Activated CD4-positive, alpha-beta memory T cell treated with anti-CD3 and anti-CD28 coated beads for 36 hours (primary cell): ENCODE measurements at regions not wholly inside any gene's neighbourhood (a gene's known extent, or its start where the extent isn't known, plus 50 kb on each side); places are given as distances from the start of the nearest gene placed in this dataset.

Experiments used
- CTCF ChIA-PET: fragments of 350-600 bp; sonication (Branson Sonifier 250); formaldehyde crosslinking; loops from one replicate; lab custom pipeline; 2021; ENCODE audit warnings: antibody characterized with exemption, inconsistent platforms; lab: Charles Lee
- POLR2A ChIA-PET: fragments of 350-600 bp; sonication (Branson Sonifier 250); formaldehyde crosslinking; loops from one replicate; lab custom pipeline; 2021; ENCODE audit warnings: antibody characterized with exemption; lab: Charles Lee
- DNase-seq: peaks from one replicate; pipeline ENCODE4 v3.0.0-alpha.2; 2020
- H3K27ac Mint-ChIP-seq: one replicate; pipeline ENCODE4 v1.8.0; 2021; ENCODE audit warnings: mixed read lengths
- H3K27me3 Mint-ChIP-seq: one replicate; pipeline ENCODE4 v1.8.0; 2021; ENCODE audit warnings: mixed read lengths
- H3K36me3 Mint-ChIP-seq: one replicate; pipeline ENCODE4 v1.8.0; 2021; ENCODE audit warnings: mixed read lengths
- H3K4me1 Mint-ChIP-seq: one replicate; pipeline ENCODE4 v1.8.0; 2021; ENCODE audit warnings: low read depth, mixed read lengths
- H3K4me3 Mint-ChIP-seq: one replicate; pipeline ENCODE4 v1.8.0; 2021; ENCODE audit warnings: mild to moderate bottlenecking, mixed read lengths
- H3K9me3 Mint-ChIP-seq: one replicate; pipeline ENCODE4 v1.8.0; 2021; ENCODE audit warnings: mixed read lengths
- intact Hi-C: fragments of 100-400 bp; cut with micrococcal nuclease; formaldehyde crosslinking; loops from one replicate; pipeline ENCODE4 v1.15.1; 2023

- POLR2A ChIA-PET, result no interaction called here
- intact Hi-C loops, result no loop called here
Observed at GRCh38 chr6:163777716-163778115, 363.2 kb downstream of the QKI start.

GRCh38 chr6:163776906-163777686 is 362.6 kb downstream of the QKI start:
- DNase-seq, result no peak
- Mint-ChIP-seq H3K4me3 (no peak overlapping the region), H3K9me3 (no peaks in the 10 kb centered on the region), H3K27me3 (peaks cover 2% of the 10 kb centered on the region), H3K4me1 (no peaks in the 10 kb centered on the region), H3K36me3 (no peaks in the 10 kb centered on the region), H3K27ac (no peak overlapping the region)
- POLR2A ChIA-PET, result no interaction called here
- intact Hi-C loops, result no loop called here
- CTCF ChIA-PET, result no interaction called here

More at GRCh38 chr6:163777716-163778115, 363.2 kb downstream of the QKI start:
- Mint-ChIP-seq H3K27me3 (peaks cover 2% of the 10 kb centered on the region), H3K9me3 (no peaks in the 10 kb centered on the region), H3K4me1 (no peaks in the 10 kb centered on the region), H3K27ac (no peak overlapping the region), H3K4me3 (no peak overlapping the region), H3K36me3 (no peaks in the 10 kb centered on the region)
- CTCF ChIA-PET, result no interaction called here
- no peak for DNase-seq

- H3K4me3 Mint-ChIP-seq, result no peak overlapping the region
- CTCF ChIA-PET, result no interaction called here
- DNase-seq, result no peak
- no peaks in the 10 kb centered on the region for H3K36me3 Mint-ChIP-seq
- no peaks in the 10 kb centered on the region for H3K4me1 Mint-ChIP-seq
- H3K27ac Mint-ChIP-seq, result no peak overlapping the region
- peaks cover 2% of the 10 kb centered on the region for H3K27me3 Mint-ChIP-seq
- POLR2A ChIA-PET, result no interaction called here
- intact Hi-C loops, result no loop called here
- H3K9me3 Mint-ChIP-seq, result no peaks in the 10 kb centered on the region
Observed at GRCh38 chr6:163776196-163776905, 361.8 kb downstream of the QKI start.

GRCh38 chr6:163775313-163775712 is 360.8 kb downstream of the QKI start:
- Mint-ChIP-seq H3K27ac (no peak overlapping the region), H3K4me3 (no peak overlapping the region), H3K36me3 (no peaks in the 10 kb centered on the region), H3K27me3 (peaks cover 2% of the 10 kb centered on the region), H3K4me1 (no peaks in the 10 kb centered on the region), H3K9me3 (no peaks in the 10 kb centered on the region)
- ChIA-PET POLR2A (no interaction called here), CTCF (no interaction called here)
- intact Hi-C loops, result no loop called here
- no peak for DNase-seq

- Mint-ChIP-seq H3K36me3 (no peaks in the 10 kb centered on the region), H3K9me3 (no peaks in the 10 kb centered on the region), H3K27me3 (peaks cover 1% of the 10 kb centered on the region), H3K4me1 (no peaks in the 10 kb centered on the region), H3K27ac (no peak overlapping the region), H3K4me3 (no peak overlapping the region)
- DNase-seq, result no peak
- intact Hi-C loops, result no loop called here
- CTCF ChIA-PET, result no interaction called here
- POLR2A ChIA-PET, result no interaction called here
Observed at GRCh38 chr6:163774485-163774884, 360.0 kb downstream of the QKI start.

DNA sequence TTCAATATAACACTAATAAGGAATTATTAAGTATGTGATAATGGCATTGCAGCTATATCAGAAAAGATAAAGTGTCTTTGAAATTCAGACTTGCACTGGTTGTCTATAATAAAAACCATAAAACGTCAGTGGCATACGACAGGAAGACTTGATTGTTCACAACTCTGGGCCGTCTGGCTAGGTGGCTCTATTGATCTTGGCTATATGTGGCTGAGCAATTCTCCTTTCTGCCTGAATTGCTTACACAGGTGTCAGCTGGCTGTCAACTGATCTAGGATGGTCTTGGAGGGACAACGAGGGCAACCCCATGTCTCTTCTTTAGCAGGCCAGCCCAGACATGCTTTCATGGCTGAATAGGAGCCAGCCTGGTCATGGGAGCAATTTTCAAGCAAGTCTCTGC is 359.1 kb downstream of the QKI start:
- CTCF ChIA-PET, result no interaction called here
- peaks cover 1% of the 10 kb centered on the region for H3K27me3 Mint-ChIP-seq
- no peaks in the 10 kb centered on the region for H3K36me3 Mint-ChIP-seq
- intact Hi-C loops, result no loop called here
- POLR2A ChIA-PET, result no interaction called here
- no peak overlapping the region for H3K27ac Mint-ChIP-seq
- H3K4me3 Mint-ChIP-seq, result no peak overlapping the region
- no peaks in the 10 kb centered on the region for H3K9me3 Mint-ChIP-seq
- H3K4me1 Mint-ChIP-seq, result no peaks in the 10 kb centered on the region
- no peak for DNase-seq

DNA sequence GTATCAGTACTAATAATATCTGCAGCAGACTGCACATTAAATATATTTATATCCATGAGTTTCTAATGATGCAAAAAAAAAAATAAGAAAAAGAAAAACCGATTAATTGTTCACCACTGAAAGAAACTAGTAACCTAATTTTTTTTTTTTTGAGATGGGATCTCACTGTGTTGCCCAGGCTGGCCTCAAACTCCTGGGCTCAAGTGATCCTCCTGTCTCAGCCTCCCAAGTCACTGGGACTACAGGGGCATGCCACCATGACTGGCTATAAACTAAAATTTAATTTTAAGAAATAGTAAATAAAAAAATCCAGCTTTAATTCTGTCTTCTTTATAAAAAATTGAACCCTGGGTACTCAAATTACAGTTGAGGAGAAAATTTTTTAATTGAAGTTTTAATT is 358.2 kb downstream of the QKI start:
- intact Hi-C loops, result no loop called here
- Mint-ChIP-seq H3K36me3 (no peaks in the 10 kb centered on the region), H3K27me3 (peaks cover 3% of the 10 kb centered on the region), H3K4me3 (no peak overlapping the region), H3K27ac (no peak overlapping the region), H3K4me1 (no peaks in the 10 kb centered on the region), H3K9me3 (no peaks in the 10 kb centered on the region)
- CTCF ChIA-PET, result no interaction called here
- no peak for DNase-seq
- POLR2A ChIA-PET, result no interaction called here

DNA sequence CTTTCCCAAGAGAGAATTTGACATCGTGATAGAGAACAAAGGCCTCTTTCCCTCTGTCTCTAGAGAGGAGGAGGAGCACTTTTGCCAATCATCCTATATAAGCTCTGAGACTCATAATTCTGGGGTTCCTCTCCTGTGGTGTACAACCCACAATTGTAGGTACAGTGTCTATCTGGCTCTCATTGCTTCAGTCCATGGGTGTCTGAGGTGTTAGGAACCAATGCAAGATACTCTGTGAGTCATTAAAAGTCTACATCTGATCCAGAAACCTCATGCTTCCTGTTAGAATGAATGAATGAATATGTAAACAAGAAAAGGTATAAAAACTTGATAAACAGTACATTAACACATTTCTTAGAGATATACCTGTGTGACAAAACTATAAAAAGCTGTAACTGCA is 356.7 kb downstream of the QKI start:
- intact Hi-C loops, result no loop called here
- ChIA-PET CTCF (no interaction called here), POLR2A (no interaction called here)
- no peak for DNase-seq
- Mint-ChIP-seq H3K4me3 (no peak overlapping the region), H3K4me1 (no peaks in the 10 kb centered on the region), H3K27me3 (peaks cover 3% of the 10 kb centered on the region), H3K36me3 (no peaks in the 10 kb centered on the region), H3K9me3 (no peaks in the 10 kb centered on the region), H3K27ac (no peak overlapping the region)

- ChIA-PET CTCF (no interaction called here), POLR2A (no interaction called here)
- Mint-ChIP-seq H3K4me3 (no peak overlapping the region), H3K27me3 (peaks cover 5% of the 10 kb centered on the region), H3K4me1 (no peaks in the 10 kb centered on the region), H3K36me3 (no peaks in the 10 kb centered on the region), H3K9me3 (no peaks in the 10 kb centered on the region), H3K27ac (no peak overlapping the region)
- intact Hi-C loops, result no loop called here
- DNase-seq, result no peak
Observed at GRCh38 chr6:163768905-163769304, 354.4 kb downstream of the QKI start.

DNA sequence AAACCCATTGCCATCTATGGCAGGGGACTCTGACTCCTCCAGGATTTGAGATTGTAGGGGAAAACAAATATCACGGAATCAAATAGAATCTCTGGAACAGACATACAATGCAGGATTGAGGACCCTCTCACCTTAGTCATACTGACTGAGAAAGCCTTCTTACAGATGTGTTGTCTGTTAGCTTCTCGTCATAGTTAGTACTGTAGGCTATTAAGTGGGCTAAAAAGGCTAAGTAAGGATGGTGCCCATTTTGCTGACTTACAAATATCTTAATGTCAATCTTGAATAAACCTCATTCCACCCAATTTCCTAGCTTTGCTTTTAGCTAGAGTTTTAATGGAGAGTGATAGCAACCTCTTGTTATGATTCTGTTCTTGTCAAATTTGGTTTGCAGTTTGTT is 352.4 kb downstream of the QKI start:
- CTCF ChIA-PET, result no interaction called here
- intact Hi-C loops, result no loop called here
- no peak for DNase-seq
- Mint-ChIP-seq H3K4me3 (no peak overlapping the region), H3K4me1 (no peaks in the 10 kb centered on the region), H3K27ac (no peak overlapping the region), H3K27me3 (peaks cover 7% of the 10 kb centered on the region), H3K9me3 (no peaks in the 10 kb centered on the region), H3K36me3 (no peaks in the 10 kb centered on the region)
- POLR2A ChIA-PET, result no interaction called here

- Mint-ChIP-seq H3K9me3 (no peaks in the 10 kb centered on the region), H3K36me3 (no peaks in the 10 kb centered on the region), H3K4me3 (no peak overlapping the region), H3K27ac (no peak overlapping the region), H3K27me3 (peaks cover 7% of the 10 kb centered on the region), H3K4me1 (no peaks in the 10 kb centered on the region)
- no peak for DNase-seq
- intact Hi-C loops, result no loop called here
- POLR2A ChIA-PET, result no interaction called here
- CTCF ChIA-PET, result no interaction called here
Observed at GRCh38 chr6:163765335-163765734, 350.8 kb downstream of the QKI start.

DNA sequence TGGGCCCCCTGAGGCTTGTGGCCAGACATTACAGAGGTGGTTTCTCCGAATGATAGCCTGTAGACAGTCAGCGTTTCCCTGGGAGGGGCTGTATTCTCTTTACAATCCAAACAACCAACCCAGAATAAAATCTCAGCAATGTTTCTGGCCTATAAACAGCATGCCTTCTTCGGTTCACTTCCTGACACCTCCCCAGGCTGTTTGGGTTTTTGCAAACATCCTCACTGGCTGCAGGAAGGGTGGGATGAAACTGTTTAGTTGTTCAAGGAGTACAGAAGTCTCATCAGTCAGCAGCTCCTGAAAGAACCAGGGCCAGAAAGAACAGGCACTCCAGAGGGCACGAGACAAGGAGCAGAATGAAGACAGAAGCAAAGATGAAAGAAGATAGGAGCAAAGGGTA is 350.0 kb downstream of the QKI start:
- POLR2A ChIA-PET, result no interaction called here
- H3K4me1 Mint-ChIP-seq, result no peaks in the 10 kb centered on the region
- peaks cover 7% of the 10 kb centered on the region for H3K27me3 Mint-ChIP-seq
- intact Hi-C loops, result no loop called here
- H3K4me3 Mint-ChIP-seq, result no peak overlapping the region
- no peak overlapping the region for H3K27ac Mint-ChIP-seq
- CTCF ChIA-PET, result no interaction called here
- DNase-seq, result no peak
- H3K36me3 Mint-ChIP-seq, result no peaks in the 10 kb centered on the region
- no peaks in the 10 kb centered on the region for H3K9me3 Mint-ChIP-seq

- Mint-ChIP-seq H3K36me3 (no peaks in the 10 kb centered on the region), H3K4me1 (no peaks in the 10 kb centered on the region), H3K4me3 (no peak overlapping the region), H3K27ac (no peak overlapping the region), H3K9me3 (no peaks in the 10 kb centered on the region), H3K27me3 (peaks cover 6% of the 10 kb centered on the region)
- CTCF ChIA-PET, result no interaction called here
- intact Hi-C loops, result no loop called here
- POLR2A ChIA-PET, result no interaction called here
- DNase-seq, result no peak
Observed at GRCh38 chr6:163761481-163761880, 347.0 kb downstream of the QKI start.
